ENCODE measurements at regions not wholly inside any gene's neighbourhood (a gene's known extent, or its start where the extent isn't known, plus 50 kb on each side); places are given as distances from the start of the nearest gene placed in this dataset.

DNA sequence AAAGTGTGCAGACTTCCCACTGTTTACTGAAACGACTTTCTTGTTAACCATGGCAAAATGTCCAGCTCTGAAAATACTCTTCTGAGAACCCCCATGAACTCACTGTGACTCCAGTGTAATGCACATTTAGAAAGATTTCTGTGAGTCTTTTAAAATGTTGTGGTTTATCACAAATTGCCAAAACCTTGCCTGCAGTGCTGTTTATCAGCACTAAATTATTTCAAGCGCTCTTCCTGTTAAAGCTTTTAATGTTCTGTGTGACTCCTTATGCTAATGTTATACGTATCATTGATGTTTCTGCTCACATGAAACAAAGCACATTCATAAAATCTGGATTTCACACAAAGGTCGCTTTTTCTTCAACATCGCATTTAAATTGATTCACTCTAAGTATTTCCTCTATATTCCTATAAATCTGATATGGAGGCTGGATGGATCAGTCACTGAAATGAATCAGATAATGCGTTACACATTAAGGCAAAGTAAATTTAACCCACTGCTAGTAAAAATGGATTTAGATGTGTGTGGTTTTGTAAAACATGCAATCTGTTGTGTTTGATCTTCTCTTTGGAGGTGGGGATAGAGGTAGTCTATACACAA lies 521.2 kb downstream of the NYAP2 start:
- no peak overlapping the region for H3K4me3 Mint-ChIP-seq
- H3K9me3 Mint-ChIP-seq, result no peaks in the 10 kb centered on the region
- H3K4me1 Mint-ChIP-seq, result no peaks in the 10 kb centered on the region
- no peak overlapping the region for H3K27ac Mint-ChIP-seq
- H3K27me3 Mint-ChIP-seq, result no peaks in the 10 kb centered on the region
- CTCF ChIA-PET, result no interaction called here
- DNase-seq, result no peak
- POLR2A ChIA-PET, result no interaction called here
- no peaks in the 10 kb centered on the region for H3K36me3 Mint-ChIP-seq (ENCODE audit: low read depth)

DNA sequence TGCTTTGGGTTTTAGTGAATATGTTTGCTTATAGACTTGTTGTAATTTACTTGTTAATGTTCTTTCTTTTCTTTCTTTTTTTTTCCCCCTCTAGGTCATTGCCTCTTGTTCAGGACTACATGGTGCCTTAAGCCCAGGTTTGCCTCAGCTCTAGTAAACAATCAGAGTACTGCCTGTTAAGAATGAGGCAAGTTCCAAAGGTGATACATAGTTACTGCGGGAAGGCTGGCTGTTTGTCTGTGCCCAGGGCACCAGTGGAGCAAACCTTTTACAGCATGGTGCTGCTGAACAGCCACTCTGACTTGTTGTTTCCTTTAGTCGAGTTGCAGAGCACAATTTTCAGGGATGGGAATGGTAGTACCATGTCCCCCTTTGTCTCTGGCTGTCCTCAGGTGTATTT lies 517.2 kb downstream of the NYAP2 start:
- Mint-ChIP-seq H3K4me3 (no peak overlapping the region), H3K27ac (no peak overlapping the region), H3K4me1 (no peaks in the 10 kb centered on the region), H3K9me3 (no peaks in the 10 kb centered on the region), H3K27me3 (no peaks in the 10 kb centered on the region), H3K36me3 (ENCODE audit: low read depth) (no peaks in the 10 kb centered on the region)
- ChIA-PET CTCF (no interaction called here), POLR2A (no interaction called here)
- no peak for DNase-seq

DNA sequence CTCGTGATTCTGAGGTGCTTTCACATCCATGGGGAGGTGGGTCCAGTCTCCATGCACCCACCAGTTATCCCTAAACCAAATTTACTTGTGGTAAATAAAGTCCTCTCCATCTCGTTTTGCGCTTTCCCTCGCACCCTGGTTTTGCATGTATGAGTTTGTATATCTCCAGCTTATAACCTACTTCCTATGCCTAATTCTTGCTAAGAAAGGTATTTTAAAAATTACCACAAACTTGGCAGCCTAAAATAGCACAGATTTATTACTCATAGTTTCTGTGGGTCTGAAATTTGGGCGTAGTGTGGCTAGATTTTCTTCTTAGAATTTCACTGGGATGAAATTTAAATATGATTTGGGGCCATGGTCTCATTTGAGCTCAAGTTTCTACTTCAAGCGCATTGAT lies 511.5 kb downstream of the NYAP2 start:
- Mint-ChIP-seq H3K36me3 (ENCODE audit: low read depth) (no peaks in the 10 kb centered on the region), H3K4me1 (no peaks in the 10 kb centered on the region), H3K9me3 (no peaks in the 10 kb centered on the region), H3K27ac (no peak overlapping the region), H3K27me3 (no peaks in the 10 kb centered on the region), H3K4me3 (no peak overlapping the region)
- ChIA-PET CTCF (no interaction called here), POLR2A (no interaction called here)
- DNase-seq, result no peak

DNA sequence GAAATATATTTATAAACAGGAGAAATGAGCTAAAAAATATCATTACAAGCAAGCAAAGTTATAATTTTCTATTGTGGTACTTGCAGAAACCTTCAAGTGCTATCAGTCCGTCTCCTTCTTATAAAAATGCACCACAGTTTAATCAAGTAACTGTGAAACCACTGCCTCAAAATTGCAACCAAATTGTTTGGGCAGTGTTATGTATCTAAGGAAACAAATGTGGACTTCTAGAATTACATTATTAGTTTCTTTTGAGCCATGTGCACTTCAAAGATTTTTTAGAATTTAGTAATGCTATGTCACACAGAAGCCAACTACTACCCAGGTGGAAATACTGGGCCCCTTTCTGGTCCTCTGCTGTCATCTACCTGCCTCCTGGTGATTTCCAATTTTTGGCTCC lies 495.6 kb downstream of the NYAP2 start:
- no peak overlapping the region for H3K27ac Mint-ChIP-seq
- POLR2A ChIA-PET, result no interaction called here
- H3K4me1 Mint-ChIP-seq, result no peaks in the 10 kb centered on the region
- H3K4me3 Mint-ChIP-seq, result no peak overlapping the region
- H3K9me3 Mint-ChIP-seq, result no peaks in the 10 kb centered on the region
- H3K27me3 Mint-ChIP-seq, result peaks cover 1% of the 10 kb centered on the region
- CTCF ChIA-PET, result interaction anchor here (0.7 kb wide), 1 partner anchor 243 kb away, joined by 3 read pairs; no protein-coding TSS in a partner anchor
- no peak for DNase-seq
- no peaks in the 10 kb centered on the region for H3K36me3 Mint-ChIP-seq (ENCODE audit: low read depth)

DNA sequence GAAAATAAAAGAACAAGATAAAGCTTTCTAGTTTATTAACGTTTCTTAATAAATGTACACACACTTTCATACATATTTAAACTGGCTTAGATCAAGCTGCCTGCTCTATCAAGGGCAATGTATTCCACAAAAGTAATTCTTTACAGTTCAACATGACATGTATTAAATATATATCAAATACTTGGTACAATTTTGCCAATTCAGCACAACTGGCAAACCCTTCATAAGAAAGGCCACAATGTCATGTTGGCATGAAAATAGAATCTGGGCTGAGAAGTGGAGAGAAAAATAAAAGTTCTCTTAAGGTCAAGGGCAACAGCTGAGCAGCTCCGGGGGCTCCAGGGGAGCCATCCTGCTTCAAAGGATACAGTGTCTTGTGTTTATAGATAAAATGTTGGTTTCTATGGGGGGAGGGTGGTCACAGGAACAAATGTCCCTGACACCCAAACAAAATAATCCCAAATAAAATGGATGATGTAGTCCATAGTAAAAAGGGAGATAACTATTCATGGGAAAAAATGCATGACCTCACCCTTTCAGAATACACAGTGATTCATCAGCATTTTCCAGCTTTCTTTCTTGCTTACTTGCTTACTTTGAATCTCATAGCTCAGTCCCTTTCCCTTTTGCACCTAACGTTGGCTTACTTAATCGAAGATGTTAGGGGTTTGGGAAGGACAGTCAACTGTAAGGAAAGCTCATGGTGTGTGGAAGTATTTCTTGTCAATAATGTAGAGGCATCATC lies 494.9 kb downstream of the NYAP2 start:
- no peak for DNase-seq
- Mint-ChIP-seq H3K4me1 (no peaks in the 10 kb centered on the region), H3K36me3 (ENCODE audit: low read depth) (no peaks in the 10 kb centered on the region), H3K27me3 (peaks cover under 1% of the 10 kb centered on the region), H3K27ac (no peak overlapping the region), H3K9me3 (no peaks in the 10 kb centered on the region), H3K4me3 (no peak overlapping the region)
- POLR2A ChIA-PET, result no interaction called here
- CTCF ChIA-PET, result interaction anchor here (0.7 kb wide), 1 partner anchor 242 kb away, joined by 3 read pairs; no protein-coding TSS in a partner anchor

DNA sequence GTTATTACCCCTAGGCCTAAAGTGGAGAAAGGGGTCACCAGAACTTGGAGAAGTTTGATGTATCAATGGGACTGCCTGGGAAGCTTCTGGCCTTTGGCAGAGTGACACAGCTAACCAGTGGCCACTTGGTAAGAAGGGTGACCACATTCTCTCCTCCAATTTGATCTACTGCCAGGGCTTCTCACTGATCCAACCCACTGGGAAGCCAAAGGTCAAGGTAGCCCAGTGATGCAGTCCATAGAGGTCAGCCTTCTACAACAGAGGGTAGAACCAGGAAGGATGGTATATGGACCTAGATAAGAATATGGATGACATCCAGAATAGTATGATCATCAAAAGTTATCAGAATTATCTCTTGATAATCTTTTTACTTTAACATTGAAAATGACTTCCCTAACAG lies 493.6 kb downstream of the NYAP2 start:
- Mint-ChIP-seq H3K4me1 (no peaks in the 10 kb centered on the region), H3K27ac (no peak overlapping the region), H3K4me3 (no peak overlapping the region), H3K9me3 (no peaks in the 10 kb centered on the region), H3K27me3 (no peaks in the 10 kb centered on the region), H3K36me3 (ENCODE audit: low read depth) (no peaks in the 10 kb centered on the region)
- ChIA-PET POLR2A (no interaction called here), CTCF (no interaction called here)
- DNase-seq, result no peak

DNA sequence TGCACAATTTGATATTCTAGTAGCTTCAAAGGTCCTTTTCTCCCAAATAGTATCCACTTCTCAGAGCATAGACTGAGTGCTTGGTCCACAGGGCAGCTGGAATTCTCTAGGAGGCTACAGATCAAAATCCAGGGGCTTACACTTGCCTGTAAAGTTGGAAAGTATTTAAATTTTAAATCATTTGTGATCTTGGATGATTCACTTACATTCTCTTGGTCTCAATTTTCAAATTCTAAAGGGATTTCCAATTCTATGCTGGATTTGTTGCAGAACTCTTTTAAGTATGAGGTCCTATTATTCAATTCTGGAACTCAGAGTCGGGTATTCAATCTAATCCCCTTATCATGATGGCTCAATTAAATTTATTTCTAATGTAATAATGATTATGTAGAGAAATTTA lies 492.3 kb downstream of the NYAP2 start:
- no peak overlapping the region for H3K27ac Mint-ChIP-seq
- no peaks in the 10 kb centered on the region for H3K36me3 Mint-ChIP-seq (ENCODE audit: low read depth)
- H3K4me3 Mint-ChIP-seq, result no peak overlapping the region
- CTCF ChIA-PET, result no interaction called here
- H3K9me3 Mint-ChIP-seq, result no peaks in the 10 kb centered on the region
- H3K27me3 Mint-ChIP-seq, result no peaks in the 10 kb centered on the region
- POLR2A ChIA-PET, result no interaction called here
- DNase-seq, result no peak
- no peaks in the 10 kb centered on the region for H3K4me1 Mint-ChIP-seq

DNA sequence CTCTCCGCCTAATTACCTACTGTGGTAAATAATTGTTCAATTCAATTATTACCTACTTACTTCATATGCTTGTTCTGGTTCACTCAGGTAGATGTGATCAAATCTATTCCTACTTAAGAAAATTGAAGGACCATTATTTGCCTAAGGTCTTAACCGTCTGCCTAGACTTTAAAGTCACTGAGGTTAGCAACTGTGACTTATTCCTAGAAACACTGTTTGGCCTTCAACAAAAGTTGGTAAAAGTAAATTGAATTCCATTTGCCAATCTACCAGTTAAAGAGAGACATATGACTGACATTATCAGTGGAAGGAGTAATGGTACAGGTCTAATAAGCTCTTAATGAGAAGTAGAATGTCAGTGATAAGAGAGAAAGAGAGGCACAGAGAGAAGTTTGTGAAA lies 491.5 kb downstream of the NYAP2 start:
- no peak overlapping the region for H3K4me3 Mint-ChIP-seq
- no peaks in the 10 kb centered on the region for H3K4me1 Mint-ChIP-seq
- ChIA-PET CTCF (no interaction called here), POLR2A (no interaction called here)
- no peaks in the 10 kb centered on the region for H3K36me3 Mint-ChIP-seq (ENCODE audit: low read depth)
- no peak for DNase-seq
- H3K27ac Mint-ChIP-seq, result no peak overlapping the region
- no peaks in the 10 kb centered on the region for H3K9me3 Mint-ChIP-seq
- no peaks in the 10 kb centered on the region for H3K27me3 Mint-ChIP-seq

DNA sequence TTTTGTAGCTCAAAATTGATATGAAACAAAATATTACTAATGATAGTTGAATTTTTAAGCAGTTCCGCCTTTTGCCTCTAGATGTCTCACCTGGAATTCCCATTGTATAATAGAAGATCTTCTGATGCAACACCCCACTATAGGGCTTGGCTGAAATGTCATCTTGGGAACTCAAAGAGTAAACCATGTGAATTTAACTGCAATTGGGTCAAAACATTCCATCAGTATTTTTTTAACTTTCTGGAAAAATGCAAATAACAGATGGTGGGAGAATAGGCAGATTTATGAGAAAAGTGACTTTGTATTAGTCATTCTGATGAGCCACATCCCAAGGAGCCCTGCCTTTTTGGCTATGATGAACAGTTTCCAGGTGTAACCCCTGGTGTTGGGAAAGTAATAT lies 489.9 kb downstream of the NYAP2 start:
- DNase-seq, result no peak
- ChIA-PET CTCF (interaction anchor here (1.2 kb wide), 1 partner anchor 913 kb away, joined by 6 read pairs; no protein-coding TSS in a partner anchor), POLR2A (no interaction called here)
- no peak overlapping the region for H3K4me3 Mint-ChIP-seq
- no peaks in the 10 kb centered on the region for H3K9me3 Mint-ChIP-seq
- no peaks in the 10 kb centered on the region for H3K36me3 Mint-ChIP-seq (ENCODE audit: low read depth)
- H3K27me3 Mint-ChIP-seq, result no peaks in the 10 kb centered on the region
- no peaks in the 10 kb centered on the region for H3K4me1 Mint-ChIP-seq
- H3K27ac Mint-ChIP-seq, result no peak overlapping the region

DNA sequence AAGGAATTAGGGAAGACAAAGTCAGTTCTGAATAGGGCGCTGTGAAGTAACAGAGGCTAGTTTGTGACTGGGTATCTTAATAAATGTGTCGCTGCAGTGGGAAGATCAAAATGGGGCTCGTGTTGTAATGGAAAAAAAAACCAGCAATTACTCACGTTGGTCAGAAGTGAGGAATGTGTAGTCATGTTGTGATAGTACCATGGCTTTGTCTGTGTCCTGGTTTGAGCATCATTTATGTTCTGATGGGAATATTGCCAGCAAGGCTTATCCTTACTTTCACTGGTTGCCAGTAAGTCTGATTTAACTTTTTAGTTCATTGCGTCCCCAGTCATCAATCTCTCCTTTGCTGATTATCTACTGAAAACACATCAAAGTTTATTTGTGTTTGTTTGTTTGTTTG lies 467.6 kb downstream of the NYAP2 start:
- Mint-ChIP-seq H3K27me3 (no peaks in the 10 kb centered on the region), H3K4me1 (no peaks in the 10 kb centered on the region), H3K27ac (no peak overlapping the region), H3K36me3 (ENCODE audit: low read depth) (no peaks in the 10 kb centered on the region), H3K9me3 (no peaks in the 10 kb centered on the region), H3K4me3 (no peak overlapping the region)
- POLR2A ChIA-PET, result no interaction called here
- CTCF ChIA-PET, result no interaction called here
- DNase-seq, result no peak

DNA sequence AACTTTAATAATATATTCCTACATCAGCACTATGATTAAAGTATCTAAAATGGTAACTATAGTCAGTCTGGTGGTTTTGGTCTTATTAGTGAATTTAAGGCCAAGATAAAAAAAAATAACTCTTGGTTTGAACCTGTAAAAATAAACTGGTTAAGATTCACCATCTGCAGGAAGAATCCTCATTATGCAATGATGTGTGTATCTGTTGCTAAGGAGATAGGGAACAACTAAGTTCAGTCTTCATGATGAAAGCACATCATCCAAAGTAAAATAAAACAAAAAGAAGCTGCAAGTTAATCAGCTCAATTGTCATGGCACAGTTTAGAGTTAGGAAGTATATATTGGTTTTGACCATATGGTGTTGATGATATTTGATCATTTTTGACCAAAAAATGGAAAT lies 466.0 kb downstream of the NYAP2 start:
- H3K4me1 Mint-ChIP-seq, result no peaks in the 10 kb centered on the region
- no peaks in the 10 kb centered on the region for H3K36me3 Mint-ChIP-seq (ENCODE audit: low read depth)
- no peaks in the 10 kb centered on the region for H3K9me3 Mint-ChIP-seq
- H3K27me3 Mint-ChIP-seq, result no peaks in the 10 kb centered on the region
- ChIA-PET POLR2A (no interaction called here), CTCF (no interaction called here)
- no peak overlapping the region for H3K27ac Mint-ChIP-seq
- no peak overlapping the region for H3K4me3 Mint-ChIP-seq
- no peak for DNase-seq

DNA sequence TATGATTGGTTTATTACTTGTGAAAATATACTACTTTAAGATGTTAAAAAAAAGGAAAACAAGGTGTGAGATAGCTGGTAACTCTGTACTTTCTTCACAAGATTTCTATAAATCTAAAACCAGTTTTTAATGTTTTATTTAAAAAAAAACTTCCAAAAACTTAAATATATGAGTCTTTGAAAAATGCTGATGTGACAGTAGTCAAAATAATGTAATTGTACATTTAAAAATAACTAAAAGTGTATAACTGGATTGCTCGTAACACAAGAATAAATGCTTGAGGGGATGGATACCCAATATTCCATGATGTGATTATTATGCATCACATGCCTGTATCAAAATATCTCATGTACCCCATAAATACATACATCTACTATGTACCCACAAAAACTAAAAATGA lies 464.9 kb downstream of the NYAP2 start:
- Mint-ChIP-seq H3K27me3 (no peaks in the 10 kb centered on the region), H3K4me1 (no peaks in the 10 kb centered on the region), H3K27ac (no peak overlapping the region), H3K9me3 (no peaks in the 10 kb centered on the region), H3K36me3 (ENCODE audit: low read depth) (no peaks in the 10 kb centered on the region), H3K4me3 (no peak overlapping the region)
- no peak for DNase-seq
- POLR2A ChIA-PET, result no interaction called here
- CTCF ChIA-PET, result interaction anchor here (0.8 kb wide), 1 partner anchor 9 kb away, joined by 3 read pairs; no protein-coding TSS in a partner anchor

DNA sequence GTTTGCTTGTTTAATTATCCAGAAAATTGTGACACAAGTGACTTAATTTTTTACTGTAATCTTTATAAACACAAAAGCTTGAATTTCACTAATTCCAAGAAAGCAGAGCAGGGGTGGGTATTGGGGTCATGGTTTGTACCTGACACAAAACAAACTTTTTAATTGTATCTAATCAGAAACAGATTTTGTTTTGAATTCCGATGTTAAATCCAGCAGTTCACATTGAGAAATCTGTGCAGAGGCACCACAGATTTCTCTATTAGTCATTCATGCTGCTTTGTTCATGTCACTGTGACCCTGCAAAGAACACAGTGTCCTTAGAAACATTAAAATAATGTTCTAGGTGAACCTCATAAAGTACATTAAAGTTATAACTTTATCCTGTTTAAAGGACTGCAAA lies 443.4 kb downstream of the NYAP2 start:
- H3K9me3 Mint-ChIP-seq, result no peaks in the 10 kb centered on the region
- no peaks in the 10 kb centered on the region for H3K36me3 Mint-ChIP-seq (ENCODE audit: low read depth)
- no peaks in the 10 kb centered on the region for H3K4me1 Mint-ChIP-seq
- POLR2A ChIA-PET, result no interaction called here
- H3K27me3 Mint-ChIP-seq, result no peaks in the 10 kb centered on the region
- no peak overlapping the region for H3K4me3 Mint-ChIP-seq
- CTCF ChIA-PET, result no interaction called here
- no peak overlapping the region for H3K27ac Mint-ChIP-seq
- DNase-seq, result no peak

DNA sequence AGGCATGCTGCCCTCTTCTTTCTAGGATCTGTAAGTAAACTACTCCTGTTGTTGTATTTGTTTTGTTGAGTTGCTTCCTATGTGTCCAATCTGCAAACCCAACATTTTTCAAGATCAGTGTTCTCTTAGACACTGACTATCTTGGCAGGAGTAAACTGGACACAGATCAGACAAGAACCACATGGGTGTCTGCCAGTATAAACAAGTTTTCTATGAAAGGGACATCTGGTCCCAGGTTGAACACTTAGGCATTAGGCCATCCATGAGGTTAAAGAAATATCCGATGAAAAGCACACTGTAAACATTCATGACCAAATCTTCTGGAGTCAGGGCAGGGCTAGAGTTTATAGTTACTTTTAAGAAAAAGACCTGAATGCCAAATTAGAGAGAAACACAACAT lies 441.8 kb downstream of the NYAP2 start:
- POLR2A ChIA-PET, result no interaction called here
- CTCF ChIA-PET, result no interaction called here
- no peaks in the 10 kb centered on the region for H3K27me3 Mint-ChIP-seq
- no peaks in the 10 kb centered on the region for H3K36me3 Mint-ChIP-seq (ENCODE audit: low read depth)
- H3K4me3 Mint-ChIP-seq, result no peak overlapping the region
- DNase-seq, result no peak
- H3K4me1 Mint-ChIP-seq, result no peaks in the 10 kb centered on the region
- no peaks in the 10 kb centered on the region for H3K9me3 Mint-ChIP-seq
- no peak overlapping the region for H3K27ac Mint-ChIP-seq

Measured in activated CD4-positive, alpha-beta T cell treated with anti-CD3 and anti-CD28 coated beads, Interleukin-2, amount 10 ng/mL, durations not matched to agents 7 days and 5 days (primary cell).